HG03095 (cell line): ENCODE measurements at regions not wholly inside any gene's neighbourhood (a gene's known extent, or its start where the extent isn't known, plus 50 kb on each side); places are given as distances from the start of the nearest gene placed in this dataset.

Source experiments
- ATAC-seq: cut with Tn5 transposase; IDR thresholded peaks from one replicate; pipeline ENCODE4 v1.9.1; 2021; ENCODE audit warnings: moderate library complexity; ENCODE audit not compliant: unreplicated experiment

GRCh38 chr5:8457187-8458037 is 588.5 kb downstream of the MTRR start:
- ATAC-seq: peak; percentile 87

GRCh38 chr5:8458038-8458383 is 589.1 kb downstream of the MTRR start:
- peak; percentile 15 for ATAC-seq

- no peak for ATAC-seq
Observed at GRCh38 chr5:8461543-8461942, 592.6 kb downstream of the MTRR start.

GRCh38 chr5:8462565-8462964 is 593.6 kb downstream of the MTRR start:
- no peak for ATAC-seq

GRCh38 chr5:8470489-8470888 is 601.5 kb downstream of the MTRR start:
- no peak for ATAC-seq

- no peak for ATAC-seq
Observed at GRCh38 chr5:8471581-8471980, 602.6 kb downstream of the MTRR start.

- no peak for ATAC-seq
Observed at GRCh38 chr5:8473016-8473415, 604.1 kb downstream of the MTRR start.

GRCh38 chr5:8473827-8474568 is 605.0 kb downstream of the MTRR start:
- ATAC-seq: no peak

- ATAC-seq: no peak
Observed at GRCh38 chr5:8474569-8474930, 605.6 kb downstream of the MTRR start.

- no peak for ATAC-seq
Observed at GRCh38 chr5:8478326-8478725, 609.4 kb downstream of the MTRR start.

- ATAC-seq: no peak
Observed at GRCh38 chr5:8481007-8481406, 612.1 kb downstream of the MTRR start.

- no peak for ATAC-seq
Observed at GRCh38 chr5:8491254-8491653, 622.3 kb downstream of the MTRR start.

- no peak for ATAC-seq
Observed at GRCh38 chr5:8493176-8493575, 624.2 kb downstream of the MTRR start.

GRCh38 chr5:8500426-8500825 is 631.5 kb downstream of the MTRR start:
- ATAC-seq: no peak

- ATAC-seq: no peak
Observed at GRCh38 chr5:8505196-8505595, 636.2 kb downstream of the MTRR start.

- no peak for ATAC-seq
Observed at GRCh38 chr5:8508231-8508630, 639.3 kb downstream of the MTRR start.

GRCh38 chr5:8516356-8516755 is 647.4 kb downstream of the MTRR start:
- ATAC-seq: no peak

GRCh38 chr5:8517456-8517855 is 648.5 kb downstream of the MTRR start:
- no peak for ATAC-seq

GRCh38 chr5:8520917-8521316 is 652.0 kb downstream of the MTRR start:
- ATAC-seq: no peak

- ATAC-seq: no peak
Observed at GRCh38 chr5:8521991-8522390, 653.0 kb downstream of the MTRR start.

- no peak for ATAC-seq
Observed at GRCh38 chr5:8522646-8523045, 653.7 kb downstream of the MTRR start.

GRCh38 chr5:8523501-8523900 is 654.6 kb downstream of the MTRR start:
- ATAC-seq: no peak
